MCF 10A (cell line): ENCODE measurements at regions not wholly inside any gene's neighbourhood (a gene's known extent, or its start where the extent isn't known, plus 50 kb on each side); places are given as distances from the start of the nearest gene placed in this dataset.

Experiments used
- BruUV-seq: library from RNA; stranded (reverse); fragments of 400-500 nt; replicated peaks from 2 replicates; lab custom pipeline; 2021; lab: Mats Ljungman, UMichigan
- CTCF ChIA-PET: fragments of 300-600 bp; sonication (Branson Sonifier 250); formaldehyde crosslinking; extraction: SDS; loops from one replicate; lab custom pipeline; 2021; ENCODE audit warnings: antibody characterized with exemption, inconsistent platforms; lab: Yijun Ruan, JAX
- POLR2A ChIA-PET: fragments of 300-600, 350-650 bp; sonication (Branson Sonifier 250); formaldehyde crosslinking; extraction: SDS; loops from one replicate; lab custom pipeline; 2020; ENCODE audit warnings: antibody characterized with exemption, inconsistent platforms; lab: Yijun Ruan, JAX
- DNase-seq: peaks from one replicate; pipeline ENCODE4 v3.0.0-alpha.2; 2018; ENCODE audit not compliant: unreplicated experiment
- H3K27ac Mint-ChIP-seq: one replicate; pipeline ENCODE4 v1.8.0; 2022; ENCODE audit warnings: mild to moderate bottlenecking, low read depth, mixed read lengths; ENCODE audit not compliant: unreplicated experiment
- H3K27me3 Mint-ChIP-seq: one replicate; pipeline ENCODE4 v1.8.0; 2022; ENCODE audit warnings: mixed read lengths; ENCODE audit not compliant: insufficient read depth, unreplicated experiment
- H3K36me3 Mint-ChIP-seq: one replicate; pipeline ENCODE4 v1.8.0; 2022; ENCODE audit warnings: mild to moderate bottlenecking, moderate library complexity, mixed read lengths; ENCODE audit not compliant: insufficient read depth, unreplicated experiment
- H3K4me1 Mint-ChIP-seq: one replicate; pipeline ENCODE4 v1.8.0; 2022; ENCODE audit warnings: mixed read lengths; ENCODE audit not compliant: insufficient read depth, unreplicated experiment
- H3K4me3 Mint-ChIP-seq: one replicate; pipeline ENCODE4 v1.8.0; 2022; ENCODE audit warnings: mild to moderate bottlenecking, moderate library complexity, mixed read lengths; ENCODE audit not compliant: unreplicated experiment
- H3K9me3 Mint-ChIP-seq: one replicate; pipeline ENCODE4 v1.8.0; 2022; ENCODE audit warnings: mixed read lengths; ENCODE audit not compliant: unreplicated experiment
- intact Hi-C: fragments of 100-400 bp; cut with micrococcal nuclease; formaldehyde crosslinking; loops from 2 replicates; pipeline ENCODE4 v1.14.1; 2022
- TF ChIP-seq, protein P1 (sequence below): fragments of 200-600 bp; IDR thresholded peaks from one replicate; pipeline ENCODE4 v1.8.0; 2022; ENCODE audit warnings: antibody characterized with exemption, mild to moderate bottlenecking; ENCODE audit not compliant: unreplicated experiment

DNA sequence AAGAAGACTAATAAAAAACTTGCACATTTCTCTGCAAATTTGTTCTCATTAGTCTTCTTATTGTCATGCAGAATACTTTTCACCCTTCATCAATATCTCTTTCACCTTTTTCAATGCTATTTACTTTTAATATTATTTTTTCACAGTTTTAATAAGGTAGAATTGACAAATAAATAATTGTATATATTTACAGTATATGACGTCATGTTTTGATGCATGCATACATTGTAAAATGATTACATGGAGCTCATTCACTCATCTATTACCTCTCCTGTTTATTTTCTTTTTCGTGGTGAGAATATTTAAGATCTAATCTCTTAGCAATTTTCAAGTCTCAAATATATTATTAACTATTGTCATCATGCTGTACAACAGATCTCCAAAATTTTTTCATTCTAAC is 658.2 kb upstream of the MKI67 start:
- no peak overlapping the region for H3K27ac Mint-ChIP-seq
- intact Hi-C loops: no loop called here
- H3K27me3 Mint-ChIP-seq: peaks cover 25% of the 10 kb centered on the region
- ChIA-PET CTCF (no interaction called here), POLR2A (no interaction called here)
- H3K4me1 Mint-ChIP-seq: no peaks in the 10 kb centered on the region
- TF ChIP-seq, protein P1, sequence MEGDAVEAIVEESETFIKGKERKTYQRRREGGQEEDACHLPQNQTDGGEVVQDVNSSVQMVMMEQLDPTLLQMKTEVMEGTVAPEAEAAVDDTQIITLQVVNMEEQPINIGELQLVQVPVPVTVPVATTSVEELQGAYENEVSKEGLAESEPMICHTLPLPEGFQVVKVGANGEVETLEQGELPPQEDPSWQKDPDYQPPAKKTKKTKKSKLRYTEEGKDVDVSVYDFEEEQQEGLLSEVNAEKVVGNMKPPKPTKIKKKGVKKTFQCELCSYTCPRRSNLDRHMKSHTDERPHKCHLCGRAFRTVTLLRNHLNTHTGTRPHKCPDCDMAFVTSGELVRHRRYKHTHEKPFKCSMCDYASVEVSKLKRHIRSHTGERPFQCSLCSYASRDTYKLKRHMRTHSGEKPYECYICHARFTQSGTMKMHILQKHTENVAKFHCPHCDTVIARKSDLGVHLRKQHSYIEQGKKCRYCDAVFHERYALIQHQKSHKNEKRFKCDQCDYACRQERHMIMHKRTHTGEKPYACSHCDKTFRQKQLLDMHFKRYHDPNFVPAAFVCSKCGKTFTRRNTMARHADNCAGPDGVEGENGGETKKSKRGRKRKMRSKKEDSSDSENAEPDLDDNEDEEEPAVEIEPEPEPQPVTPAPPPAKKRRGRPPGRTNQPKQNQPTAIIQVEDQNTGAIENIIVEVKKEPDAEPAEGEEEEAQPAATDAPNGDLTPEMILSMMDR: no peak
- no peaks in the 10 kb centered on the region for H3K36me3 Mint-ChIP-seq
- H3K9me3 Mint-ChIP-seq: peaks cover 8% of the 10 kb centered on the region
- BruUV-seq: no TSS peak
- H3K4me3 Mint-ChIP-seq: no peak overlapping the region
- no peak for DNase-seq

DNA sequence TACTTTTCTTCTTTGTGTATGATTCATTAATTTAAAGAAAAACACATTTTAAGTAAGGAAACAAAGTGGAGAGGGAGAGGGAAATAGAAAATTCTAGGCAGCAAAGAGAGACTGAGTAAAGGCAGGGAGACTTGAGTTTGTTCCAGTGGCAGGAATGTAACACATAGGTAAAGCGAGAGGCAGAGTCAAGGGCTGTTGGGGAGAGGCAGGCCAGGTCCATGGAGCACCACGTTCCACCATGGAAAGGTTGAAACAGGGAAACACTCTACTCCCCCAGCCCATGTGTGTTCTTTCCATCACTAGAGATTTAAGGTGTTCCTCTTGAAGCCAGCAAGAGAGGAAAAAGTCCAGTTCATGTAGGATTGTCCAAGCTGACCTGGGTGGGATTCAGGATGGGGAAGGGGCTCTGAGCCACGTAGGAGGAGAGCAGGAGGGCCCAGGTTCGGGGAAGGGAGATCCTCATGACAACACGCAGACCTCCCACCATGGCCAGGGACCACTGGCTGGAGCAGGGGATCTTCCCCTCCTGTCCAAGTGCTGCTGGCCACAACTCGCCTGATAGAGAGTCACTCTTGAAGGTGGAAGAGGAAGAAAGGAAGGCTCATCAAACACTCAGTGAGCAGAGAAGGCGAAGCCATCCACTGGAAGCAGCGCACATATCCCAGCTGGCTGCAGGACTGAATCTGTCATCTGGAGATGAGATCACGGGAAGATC is 666.4 kb upstream of the MKI67 start:
- peaks cover 45% of the 10 kb centered on the region for H3K27me3 Mint-ChIP-seq
- H3K27ac Mint-ChIP-seq: no peak overlapping the region
- H3K36me3 Mint-ChIP-seq: no peaks in the 10 kb centered on the region
- no TSS peak for BruUV-seq
- TF ChIP-seq, protein P1: no peak
- CTCF ChIA-PET: no interaction called here
- intact Hi-C loops: no loop called here
- no peak for DNase-seq
- no peaks in the 10 kb centered on the region for H3K4me1 Mint-ChIP-seq
- no peak overlapping the region for H3K4me3 Mint-ChIP-seq
- peaks cover 15% of the 10 kb centered on the region for H3K9me3 Mint-ChIP-seq
- POLR2A ChIA-PET: no interaction called here

DNA sequence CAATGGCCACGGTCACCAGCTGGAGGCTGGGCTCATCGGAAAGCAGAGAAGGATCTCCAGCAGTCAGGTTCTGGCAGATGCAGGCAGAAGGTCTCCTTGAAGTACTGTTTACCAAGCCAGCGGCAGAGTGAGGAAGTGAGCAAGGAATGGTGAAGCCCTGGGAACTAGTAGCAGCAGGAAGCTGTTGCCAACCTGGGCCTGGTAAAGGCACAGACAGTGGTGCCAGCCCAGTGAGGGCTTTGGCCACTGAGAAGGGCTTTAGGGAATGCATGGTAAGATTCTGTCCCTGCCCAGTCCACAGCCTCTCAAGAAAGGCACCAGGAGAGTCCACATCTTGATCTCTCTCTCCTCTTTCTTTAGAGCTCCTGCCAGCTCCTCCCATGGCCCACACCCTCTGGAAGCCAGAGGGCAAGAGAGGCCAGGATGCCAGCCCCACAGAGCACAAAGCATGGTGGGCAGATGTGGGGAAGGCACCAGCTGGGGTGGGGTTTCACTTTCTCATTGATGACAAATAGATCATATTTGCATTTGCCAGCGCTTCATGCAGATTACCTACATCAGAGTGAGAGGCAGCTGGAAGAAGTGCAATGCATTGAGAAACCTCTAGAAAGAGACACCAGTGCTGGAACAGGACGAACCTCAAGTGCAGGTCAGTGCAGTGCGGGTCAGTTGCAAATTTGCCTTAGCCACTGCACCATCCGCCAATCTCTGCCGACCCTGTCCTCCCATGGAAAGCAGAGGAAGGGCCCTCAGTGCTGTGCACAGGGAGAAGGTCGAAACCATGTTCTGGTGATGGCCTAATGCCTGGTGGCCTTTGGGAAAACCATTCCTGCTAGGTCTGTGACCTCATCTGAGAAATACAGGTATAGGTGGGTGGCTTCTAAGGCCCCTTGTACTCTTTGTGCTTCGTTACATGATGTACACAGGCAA is 667.8 kb upstream of the MKI67 start:
- TF ChIP-seq, protein P1: no peak
- no peak overlapping the region for H3K4me3 Mint-ChIP-seq
- H3K27me3 Mint-ChIP-seq: peaks cover 32% of the 10 kb centered on the region
- POLR2A ChIA-PET: no interaction called here
- no peaks in the 10 kb centered on the region for H3K36me3 Mint-ChIP-seq
- no TSS peak for BruUV-seq
- DNase-seq: no peak
- CTCF ChIA-PET: no interaction called here
- H3K4me1 Mint-ChIP-seq: no peaks in the 10 kb centered on the region
- H3K9me3 Mint-ChIP-seq: peaks cover 23% of the 10 kb centered on the region
- intact Hi-C loops: no loop called here
- no peak overlapping the region for H3K27ac Mint-ChIP-seq

DNA sequence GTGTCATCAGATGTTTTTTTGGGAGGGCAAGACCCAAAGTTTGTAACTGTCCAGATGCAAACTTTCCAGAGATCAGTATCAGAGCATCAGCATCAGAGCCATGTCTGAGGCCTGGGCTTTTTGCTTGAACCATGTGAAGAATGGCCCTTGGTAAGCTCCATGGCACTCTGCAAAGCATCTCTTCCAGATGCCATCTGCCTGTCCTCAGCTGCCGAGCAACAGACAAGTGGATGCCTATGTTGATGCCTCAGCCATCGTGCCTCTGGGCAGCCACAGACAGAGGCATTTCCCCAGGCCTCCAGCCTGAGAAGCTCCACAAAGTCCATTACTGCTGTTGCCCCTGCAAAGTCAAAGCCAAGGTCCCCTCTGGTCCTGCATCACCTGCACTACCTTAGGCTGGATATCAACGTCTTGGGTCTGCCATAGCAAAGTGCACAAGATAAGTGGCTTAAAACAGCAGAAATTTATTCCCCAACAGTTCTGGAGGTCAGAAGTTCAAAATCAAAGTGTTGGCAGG is 670.2 kb upstream of the MKI67 start:
- CTCF ChIA-PET: no interaction called here
- no TSS peak for BruUV-seq
- peaks cover 17% of the 10 kb centered on the region for H3K27me3 Mint-ChIP-seq

More for the DNA sequence above, 670.2 kb upstream of the MKI67 start:
- POLR2A ChIA-PET: no interaction called here
- no peaks in the 10 kb centered on the region for H3K36me3 Mint-ChIP-seq
- intact Hi-C loops: no loop called here
- TF ChIP-seq, protein P1: no peak
- DNase-seq: no peak
- H3K4me1 Mint-ChIP-seq: no peaks in the 10 kb centered on the region
- no peak overlapping the region for H3K27ac Mint-ChIP-seq
- H3K4me3 Mint-ChIP-seq: no peak overlapping the region
- H3K9me3 Mint-ChIP-seq: peaks cover 23% of the 10 kb centered on the region
